ENCODE measurements at regions not wholly inside any gene's neighbourhood (a gene's known extent, or its start where the extent isn't known, plus 50 kb on each side); places are given as distances from the start of the nearest gene placed in this dataset.

- in situ Hi-C loops (cut with HindIII; ENCODE audit: low pct_unique_long_range_greater_than_20kb, low sequenced_read_pairs): no loop called here
These were observed 357.0 kb upstream of the FLRT2 start for GRCh38 chr14:85172889-85173477.

DNA sequence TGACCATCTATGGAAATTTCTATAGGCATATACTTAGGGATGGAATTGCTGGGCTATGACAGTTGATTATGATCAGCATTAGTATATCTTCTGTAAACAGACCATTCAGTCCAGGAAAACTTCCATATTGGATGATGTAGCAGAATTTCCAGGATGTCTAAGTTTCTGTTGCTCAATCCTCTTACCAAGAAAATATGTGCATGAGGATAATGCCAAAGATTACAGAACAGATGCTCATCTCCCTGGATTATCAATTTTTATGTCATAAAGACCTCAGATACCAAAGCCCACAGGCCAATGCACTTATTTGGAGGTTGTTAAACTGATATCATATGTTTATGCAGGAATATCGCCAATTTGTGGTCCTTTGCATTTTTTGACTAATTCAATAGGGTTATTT lies 354.4 kb upstream of the FLRT2 start:
- POLR2A ChIA-PET: no interaction called here
- no peaks in the 10 kb centered on the region for H3K4me1 ChIP-seq (ENCODE audit: control insufficient read depth, insufficient read depth, low read length)
- H3K27ac ChIP-seq (ENCODE audit: low read length): no peak overlapping the region
- no TSS peak for BruUV-seq (replicated peaks)
- intact Hi-C loops (cut with micrococcal nuclease; ENCODE audit: unreplicated experiment) (no loop called here), in situ Hi-C loops (cut with HindIII; ENCODE audit: low pct_unique_long_range_greater_than_20kb, low sequenced_read_pairs) (no loop called here)
- H3K36me3 ChIP-seq (ENCODE audit: control insufficient read depth, insufficient read depth, low read length): no peaks in the 10 kb centered on the region
- no peak overlapping the region for H3K4me3 ChIP-seq (ENCODE audit: low read depth in 2 of 2, low read length in 2 of 2)
- no peak for DNase-seq (ENCODE audit: low read depth, low spot score)
- no peak for ATAC-seq
- H3K9me3 ChIP-seq (ENCODE audit: control insufficient read depth, insufficient read depth, low read depth, low read length): no peaks in the 10 kb centered on the region
- no peaks in the 10 kb centered on the region for H3K27me3 ChIP-seq (ENCODE audit: control insufficient read depth, insufficient read depth, low read length)
- CTCF ChIA-PET: no interaction called here
- TF ChIP-seq REST (IDR thresholded peaks at IDR 0.05; ENCODE audit: insufficient read depth in 1 of 2, low read depth in 2 of 2, low read length in 1 of 2): no peak
- no peak for TF ChIP-seq SIN3A (IDR thresholded peaks at IDR 0.05; ENCODE audit: borderline replicate concordance, insufficient read depth, low read depth, low read length)
- no peak for TF ChIP-seq TCF7L2 (IDR thresholded peaks at IDR 0.05; ENCODE audit: low read depth, low read length)
- TF ChIP-seq, protein P1, sequence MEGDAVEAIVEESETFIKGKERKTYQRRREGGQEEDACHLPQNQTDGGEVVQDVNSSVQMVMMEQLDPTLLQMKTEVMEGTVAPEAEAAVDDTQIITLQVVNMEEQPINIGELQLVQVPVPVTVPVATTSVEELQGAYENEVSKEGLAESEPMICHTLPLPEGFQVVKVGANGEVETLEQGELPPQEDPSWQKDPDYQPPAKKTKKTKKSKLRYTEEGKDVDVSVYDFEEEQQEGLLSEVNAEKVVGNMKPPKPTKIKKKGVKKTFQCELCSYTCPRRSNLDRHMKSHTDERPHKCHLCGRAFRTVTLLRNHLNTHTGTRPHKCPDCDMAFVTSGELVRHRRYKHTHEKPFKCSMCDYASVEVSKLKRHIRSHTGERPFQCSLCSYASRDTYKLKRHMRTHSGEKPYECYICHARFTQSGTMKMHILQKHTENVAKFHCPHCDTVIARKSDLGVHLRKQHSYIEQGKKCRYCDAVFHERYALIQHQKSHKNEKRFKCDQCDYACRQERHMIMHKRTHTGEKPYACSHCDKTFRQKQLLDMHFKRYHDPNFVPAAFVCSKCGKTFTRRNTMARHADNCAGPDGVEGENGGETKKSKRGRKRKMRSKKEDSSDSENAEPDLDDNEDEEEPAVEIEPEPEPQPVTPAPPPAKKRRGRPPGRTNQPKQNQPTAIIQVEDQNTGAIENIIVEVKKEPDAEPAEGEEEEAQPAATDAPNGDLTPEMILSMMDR (IDR thresholded peaks at IDR 0.05): no peak
- TF ChIP-seq POLR2AphosphoS5 (IDR thresholded peaks at IDR 0.05; ENCODE audit: low read depth, low read length): no peak

More at GRCh38 chr14:85172889-85173477, 357.0 kb upstream of the FLRT2 start:
- no peaks in the 10 kb centered on the region for H3K36me3 ChIP-seq (ENCODE audit: control insufficient read depth, insufficient read depth, low read length)
- CTCF ChIA-PET: no interaction called here
- BruUV-seq (replicated peaks): no TSS peak
- H3K4me3 ChIP-seq (ENCODE audit: low read depth in 2 of 2, low read length in 2 of 2): no peak overlapping the region
- no peak for ATAC-seq
- DNase-seq (ENCODE audit: low read depth, low spot score): no peak
- no peaks in the 10 kb centered on the region for H3K27me3 ChIP-seq (ENCODE audit: control insufficient read depth, insufficient read depth, low read length)
- POLR2A ChIA-PET: no interaction called here
- H3K27ac ChIP-seq (ENCODE audit: low read length): no peak overlapping the region
- intact Hi-C loops (cut with micrococcal nuclease; ENCODE audit: unreplicated experiment): no loop called here
- no peaks in the 10 kb centered on the region for H3K4me1 ChIP-seq (ENCODE audit: control insufficient read depth, insufficient read depth, low read length)
- TF ChIP-seq SIN3A (IDR thresholded peaks at IDR 0.05; ENCODE audit: borderline replicate concordance, insufficient read depth, low read depth, low read length): no peak
- TF ChIP-seq REST (IDR thresholded peaks at IDR 0.05; ENCODE audit: insufficient read depth in 1 of 2, low read depth in 2 of 2, low read length in 1 of 2): no peak
- TF ChIP-seq POLR2AphosphoS5 (IDR thresholded peaks at IDR 0.05; ENCODE audit: low read depth, low read length): no peak
- TF ChIP-seq, protein P1 (IDR thresholded peaks at IDR 0.05): no peak
- no peak for TF ChIP-seq TCF7L2 (IDR thresholded peaks at IDR 0.05; ENCODE audit: low read depth, low read length)
- no peaks in the 10 kb centered on the region for H3K9me3 ChIP-seq (ENCODE audit: control insufficient read depth, insufficient read depth, low read depth, low read length)
